H9 (cell line): ENCODE measurements at regions not wholly inside any gene's neighbourhood (a gene's known extent, or its start where the extent isn't known, plus 50 kb on each side); places are given as distances from the start of the nearest gene placed in this dataset.
A peak's percentile ranks its signal among the peaks of the same experiment; 100 is the strongest.

Experiments
- DNase-seq: peaks from one replicate; pipeline ENCODE4 v3.0.0-alpha.2; 2017
- H2AFZ ChIP-seq: one replicate; pipeline ENCODE4 v1.6.1; 2013; ENCODE audit warnings: mild to moderate bottlenecking, low read length, control low read depth, moderate library complexity
- H2AK5ac ChIP-seq: 2 replicates; pipeline ENCODE4 v1.6.1; 2013; ENCODE audit warnings: low read length, control low read depth, mixed read lengths; ENCODE audit not compliant: insufficient read length
- H2BK120ac ChIP-seq: one replicate; pipeline ENCODE4 v1.6.1; 2013; ENCODE audit warnings: low read depth, mild to moderate bottlenecking, low read length, control low read depth, inconsistent platforms; ENCODE audit not compliant: poor library complexity, severe bottlenecking
- H2BK12ac ChIP-seq: 2 replicates; pipeline ENCODE4 v1.6.1; 2013; ENCODE audit warnings: low read length, control low read depth, mixed read lengths, low read depth; ENCODE audit not compliant: insufficient read length
- H2BK15ac ChIP-seq: 2 replicates; pipeline ENCODE4 v1.6.1; 2013; ENCODE audit warnings: low read depth, low read length, control low read depth
- H2BK20ac ChIP-seq: one replicate; pipeline ENCODE4 v1.6.1; 2013; ENCODE audit warnings: low read depth, mild to moderate bottlenecking, low read length, control low read depth, inconsistent platforms; ENCODE audit not compliant: poor library complexity, severe bottlenecking
- H2BK5ac ChIP-seq: 2 replicates; pipeline ENCODE4 v1.6.1; 2013; ENCODE audit warnings: low read length, control low read depth, mixed read lengths; ENCODE audit not compliant: insufficient read length
- H3K14ac ChIP-seq: 2 replicates; pipeline ENCODE4 v1.6.1; 2013; ENCODE audit warnings: low read length, control low read depth; ENCODE audit not compliant: insufficient read depth
- H3K18ac ChIP-seq: 2 replicates; pipeline ENCODE4 v1.6.1; 2013; ENCODE audit warnings: low read depth, mild to moderate bottlenecking, mixed read lengths, low read length, control low read depth; ENCODE audit not compliant: insufficient read length
- H3K23ac ChIP-seq: 2 replicates; pipeline ENCODE4 v1.6.1; 2013; ENCODE audit warnings: low read length, control low read depth, mixed read lengths, low read depth; ENCODE audit not compliant: insufficient read length
- H3K23me2 ChIP-seq: 2 replicates; pipeline ENCODE4 v1.6.1; 2013; ENCODE audit warnings: low read depth, mild to moderate bottlenecking, mixed read lengths, low read length, control low read depth; ENCODE audit not compliant: insufficient read length, poor library complexity, severe bottlenecking
- H3K27ac ChIP-seq: 2 replicates; pipeline ENCODE4 v1.5.1; 2013; ENCODE audit warnings: low read length, control low read depth, mixed read lengths, low read depth; ENCODE audit not compliant: insufficient read length
- H3K27me3 ChIP-seq: 2 replicates; pipeline ENCODE4 v1.6.1; 2013; ENCODE audit warnings: low read length, control low read depth, inconsistent platforms; ENCODE audit not compliant: insufficient read depth
- H3K4ac ChIP-seq: 2 replicates; pipeline ENCODE4 v1.6.1; 2013; ENCODE audit warnings: low read depth, mild to moderate bottlenecking, control low read depth, inconsistent platforms, low read length, moderate library complexity
- H3K4me1 ChIP-seq: 2 replicates; pipeline ENCODE4 v1.6.1; 2013; ENCODE audit warnings: low read length, control low read depth, inconsistent platforms; ENCODE audit not compliant: insufficient read depth
- H3K4me2 ChIP-seq: 2 replicates; pipeline ENCODE4 v1.6.1; 2013; ENCODE audit warnings: low read length, control low read depth, mixed read lengths; ENCODE audit not compliant: insufficient read length, insufficient read depth
- H3K56ac ChIP-seq: 2 replicates; pipeline ENCODE4 v1.6.1; 2013; ENCODE audit warnings: low read depth, mild to moderate bottlenecking, mixed read lengths, low read length, control low read depth; ENCODE audit not compliant: insufficient read length
- H3K79me1 ChIP-seq: 2 replicates; pipeline ENCODE4 v1.6.1; 2013; ENCODE audit warnings: low read depth, mild to moderate bottlenecking, moderate library complexity, low read length, control low read depth, inconsistent platforms; ENCODE audit not compliant: insufficient read depth, poor library complexity, severe bottlenecking
- H3K79me2 ChIP-seq: 2 replicates; pipeline ENCODE4 v1.6.1; 2013; ENCODE audit warnings: low read length, control low read depth, inconsistent platforms; ENCODE audit not compliant: insufficient read depth
- H3K9ac ChIP-seq: 2 replicates; pipeline ENCODE4 v1.6.1; 2013; ENCODE audit warnings: low read length, control low read depth, mixed read lengths; ENCODE audit not compliant: insufficient read length; ENCODE audit errors: extremely low read depth
- H3K9me3 ChIP-seq: one replicate; pipeline ENCODE4 v1.6.1; 2013; ENCODE audit warnings: low read depth, low read length, inconsistent platforms; ENCODE audit not compliant: control insufficient read depth
- H3T11ph ChIP-seq: one replicate; pipeline ENCODE4 v1.6.1; 2013; ENCODE audit warnings: mild to moderate bottlenecking, low read length, control low read depth, inconsistent platforms
- H4K20me1 ChIP-seq: one replicate; pipeline ENCODE4 v1.6.1; 2013; ENCODE audit not compliant: control insufficient read depth, insufficient read length, insufficient read depth
- H4K5ac ChIP-seq: 2 replicates; pipeline ENCODE4 v1.6.1; 2013; ENCODE audit warnings: low read depth, mild to moderate bottlenecking, mixed read lengths, low read length, control low read depth; ENCODE audit not compliant: insufficient read length
- H4K8ac ChIP-seq: replicated peaks from 2 replicates; pipeline ENCODE4 v1.6.1; 2013; ENCODE audit warnings: low read length, control low read depth, mixed read lengths, low read depth; ENCODE audit not compliant: insufficient read length
- H4K91ac ChIP-seq: 2 replicates; pipeline ENCODE4 v1.6.1; 2013; ENCODE audit warnings: low read depth, mild to moderate bottlenecking, moderate library complexity, mixed read lengths, low read length, control low read depth; ENCODE audit not compliant: insufficient read length
- H3K27ac Mint-ChIP-seq, 3 experiments: 2 replicates in 2 of 3; 3 replicates in 1 of 3; pipeline ENCODE4 v1.8.0; 2020 to 2021; ENCODE audit warnings: mixed read lengths in 3 of 3, mild to moderate bottlenecking in 1 of 3, moderate library complexity in 1 of 3
- H3K27me3 Mint-ChIP-seq: 2 replicates; pipeline ENCODE4 v1.8.0; 2021; ENCODE audit warnings: low read depth, mild to moderate bottlenecking, moderate library complexity, mixed read lengths
- H3K36me3 Mint-ChIP-seq, 3 experiments: 2 replicates in 2 of 3; 3 replicates in 1 of 3; pipeline ENCODE4 v1.8.0; 2020 to 2021; ENCODE audit warnings: low read depth in 3 of 3, mixed read lengths in 3 of 3; ENCODE audit not compliant: insufficient read depth in 1 of 3
- H3K4me1 Mint-ChIP-seq, 2 experiments: 2 replicates each; pipeline ENCODE4 v1.8.0; 2020; ENCODE audit warnings: mixed read lengths in 2 of 2
- H3K4me3 Mint-ChIP-seq, 2 experiments: 2 replicates in 1 of 2; 3 replicates in 1 of 2; pipeline ENCODE4 v1.8.0; 2020 to 2021; ENCODE audit warnings: mild to moderate bottlenecking in 2 of 2, mixed read lengths in 2 of 2, moderate library complexity in 1 of 2
- H3K9me3 Mint-ChIP-seq, 2 experiments: 2 replicates in 1 of 2; 3 replicates in 1 of 2; pipeline ENCODE4 v1.8.0; 2020; ENCODE audit warnings: mild to moderate bottlenecking in 2 of 2, mixed read lengths in 2 of 2, moderate library complexity in 1 of 2
- CTCF ChIP-seq: fragments of 200-600 bp; sonication (generic); conservative IDR thresholded peaks from 3 replicates; pipeline ENCODE4 v1.8.0; 2021; ENCODE audit warnings: antibody characterized with exemption, mild to moderate bottlenecking
- WGBS: extraction: QIAGEN DNeasy Blood & Tissue Kit; methylation state at CpG from one replicate; pipeline ENCODE4 v1.1.7; 2013; ENCODE audit warnings: missing lambda C conversion rate, low lambda C conversion rate, mixed read lengths; ENCODE audit not compliant: insufficient read length; ENCODE audit errors: extremely low coverage; 5-methylcytosine and 5-hydroxymethylcytosine counted together

GRCh38 chr7:67955061-67955460 lies 958.4 kb downstream of the TYW1 start:
- Mint-ChIP-seq H3K4me1 (peaks cover 15 to 18% of the 10 kb centered on the region in 2 experiments), H3K36me3 (no peaks in the 10 kb centered on the region), H3K4me3 (no peak overlapping the region), H3K27me3 (no peaks in the 10 kb centered on the region), H3K27ac (peak overlapping the region in 1 of 3 experiments; percentile 50; a peak in 1 of 7 replicates), H3K9me3 (peaks cover 0 to 2% of the 10 kb centered on the region in 2 experiments; a peak in 1 of 5 replicates)
- Histone ChIP-seq H3K27ac (no peak overlapping the region), H4K5ac (no peak overlapping the region), H2AFZ (no peak overlapping the region), H3T11ph (no peak overlapping the region), H3K14ac (no peak overlapping the region), H3K4me2 (no peak overlapping the region), H3K79me1 (no peaks in the 10 kb centered on the region), H3K56ac (no peak overlapping the region), H3K18ac (no peak overlapping the region), H2BK120ac (no peak overlapping the region), H3K27me3 (no peaks in the 10 kb centered on the region), H2BK20ac (no peak overlapping the region), H2BK15ac (no peak overlapping the region), H3K23ac (no peak overlapping the region), H3K4ac (no peak overlapping the region), H3K9ac (no peak overlapping the region), H2BK5ac (no peak overlapping the region), H2AK5ac (no peak overlapping the region), H3K79me2 (no peaks in the 10 kb centered on the region), H4K20me1 (no peaks in the 10 kb centered on the region), H2BK12ac (no peak overlapping the region), H3K23me2 (no peaks in the 10 kb centered on the region), H3K4me1 (no peaks in the 10 kb centered on the region; the same call in 1 of the 2 replicates), H4K8ac (no peak overlapping the region), H3K9me3 (no peaks in the 10 kb centered on the region), H4K91ac (no peak overlapping the region)
- TF ChIP-seq CTCF: no peak
- no CpG with 5 or more reads among the region's 3 CpGs for WGBS
- DNase-seq: no peak
